ENCODE measurements at regions not wholly inside any gene's neighbourhood (a gene's known extent, or its start where the extent isn't known, plus 50 kb on each side); places are given as distances from the start of the nearest gene placed in this dataset.
A peak's percentile ranks its signal among the peaks of the same experiment; 100 is the strongest.

GRCh38 chr5:82354543-82354942, 76.4 kb upstream of the RPS23 start:
- H3K27ac ChIP-seq = no peak overlapping the region
- no peak for DNase-seq (ENCODE audit: low spot score)
- TF ChIP-seq CTCF (conservative IDR thresholded peaks at IDR 0.05; ENCODE audit: low read depth) = no peak
- ChIA-PET POLR2A (ENCODE audit: low non-redundant PET) (no interaction called here), CTCF (interaction anchor here (0.7 kb wide), 2 partner anchors 37 to 1076 kb away, joined by 3 to 5 read pairs; no protein-coding TSS in a partner anchor)

- CTCF ChIA-PET = interaction anchor here (0.6 to 0.9 kb wide), 4 partner anchors 66 to 1223 kb away, joined by 3 to 6 read pairs (median 3); no protein-coding TSS in a partner anchor
- no peak for DNase-seq (ENCODE audit: low spot score)
- POLR2A ChIA-PET (ENCODE audit: low non-redundant PET) = no interaction called here
- no peak overlapping the region for H3K27ac ChIP-seq
- no peak for TF ChIP-seq CTCF (conservative IDR thresholded peaks at IDR 0.05; ENCODE audit: low read depth)
These were observed 75.4 kb upstream of the RPS23 start for GRCh38 chr5:82353522-82353921.

- peak; percentile 41 for TF ChIP-seq CTCF (conservative IDR thresholded peaks at IDR 0.05; ENCODE audit: low read depth)
- POLR2A ChIA-PET (ENCODE audit: low non-redundant PET) = no interaction called here
- peak; percentile 34 for DNase-seq (ENCODE audit: low spot score)
- CTCF ChIA-PET = interaction anchor here (0.6 to 1.4 kb wide), 14 partner anchors 12 to 1179 kb away, joined by 3 to 5 read pairs (median 3); no protein-coding TSS in a partner anchor
- no peak overlapping the region for H3K27ac ChIP-seq
These were observed 74.1 kb upstream of the RPS23 start for GRCh38 chr5:82352146-82352791.

GRCh38 chr5:82351754-82352145, 73.6 kb upstream of the RPS23 start:
- ChIA-PET POLR2A (ENCODE audit: low non-redundant PET) (no interaction called here), CTCF (interaction anchor here (0.5 to 1.4 kb wide), 16 partner anchors 12 to 1180 kb away, joined by 3 to 5 read pairs (median 3); no protein-coding TSS in a partner anchor)
- DNase-seq (ENCODE audit: low spot score) = peak; percentile 69
- H3K27ac ChIP-seq = no peak overlapping the region
- TF ChIP-seq CTCF (conservative IDR thresholded peaks at IDR 0.05; ENCODE audit: low read depth) = peak; percentile 91

GRCh38 chr5:82351297-82351696, 73.1 kb upstream of the RPS23 start:
- no peak for TF ChIP-seq CTCF (conservative IDR thresholded peaks at IDR 0.05; ENCODE audit: low read depth)
- H3K27ac ChIP-seq = no peak overlapping the region
- no peak for DNase-seq (ENCODE audit: low spot score)
- ChIA-PET CTCF (interaction anchor here (0.5 to 1.8 kb wide), 7 partner anchors 20 to 1122 kb away, joined by 3 to 5 read pairs (median 3); no protein-coding TSS in a partner anchor), POLR2A (ENCODE audit: low non-redundant PET) (no interaction called here)

GRCh38 chr5:82349652-82350051, 71.5 kb upstream of the RPS23 start:
- no peak overlapping the region for H3K27ac ChIP-seq
- ChIA-PET POLR2A (ENCODE audit: low non-redundant PET) (no interaction called here), CTCF (interaction anchor here (0.7 to 1.8 kb wide), 3 partner anchors 15 to 777 kb away, joined by 3 to 5 read pairs (median 4); no protein-coding TSS in a partner anchor)
- 0 out of 2 replicates have a peak, but pooled peaks have one; percentile 9 for TF ChIP-seq CTCF (conservative IDR thresholded peaks at IDR 0.05; ENCODE audit: low read depth)
- peak; percentile 38 for DNase-seq (ENCODE audit: low spot score)
